ENCODE measurements at regions not wholly inside any gene's neighbourhood (a gene's known extent, or its start where the extent isn't known, plus 50 kb on each side); places are given as distances from the start of the nearest gene placed in this dataset.

GRCh38 chr7:42380401-42380800 is 143.4 kb upstream of the GLI3 start:
- DNase-seq (ENCODE audit: low read depth, low spot score) (no peak), FAIRE-seq (no peak)
- Histone ChIP-seq H3K27ac (ENCODE audit: insufficient read depth, low read depth, low read length) (no peak overlapping the region), H3K9me1 (replicated peaks; ENCODE audit: control insufficient read depth, extremely low read depth, insufficient read depth, low read length) (no peaks in the 10 kb centered on the region), H3K27me3 (ENCODE audit: control insufficient read depth in 2 of 2, insufficient read depth in 2 of 2, low read length in 2 of 2) (peaks cover 2 to 6% of the 10 kb centered on the region in 2 experiments), H3K36me3 (ENCODE audit: control insufficient read depth in 2 of 2, extremely low read depth in 1 of 2, insufficient read depth in 2 of 2, low read length in 2 of 2) (no peaks in the 10 kb centered on the region), H3K4me1 (ENCODE audit: control insufficient read depth, extremely low read depth, insufficient read depth, low read length) (no peaks in the 10 kb centered on the region), H2AFZ (ENCODE audit: low read depth, low read length) (no peak overlapping the region), H3K9ac (replicated peaks; ENCODE audit: extremely low read depth, insufficient read depth, low read length) (no peak overlapping the region), H3K4me3 (replicated peaks in 1 of 3; ENCODE audit: insufficient read depth in 1 of 3, low read depth in 1 of 3, low read length in 3 of 3) (no peak overlapping the region), H3K9me3 (replicated peaks; ENCODE audit: control insufficient read depth, insufficient read depth, low read length) (no peaks in the 10 kb centered on the region), H3K4me2 (ENCODE audit: insufficient read depth, low read length) (no peak overlapping the region), H3K79me2 (ENCODE audit: control insufficient read depth, insufficient read depth, low read length) (no peaks in the 10 kb centered on the region), H4K20me1 (replicated peaks; ENCODE audit: control insufficient read depth, extremely low read depth, insufficient read depth, low read length) (no peaks in the 10 kb centered on the region)
- intact Hi-C loops (cut with micrococcal nuclease) (no loop called here), dilution Hi-C loops (cut with MboI; ENCODE audit: extremely low pct_ligation_motif_present, low sequenced_read_pairs) (no loop called here)
- BruUV-seq (replicated peaks), result no TSS peak
- ChIA-PET CTCF (no interaction called here), POLR2A (no interaction called here)
- TF ChIP-seq JUN (IDR thresholded peaks at IDR 0.05; ENCODE audit: borderline replicate concordance, insufficient read depth, insufficient read length, low read depth), result no peak
- TF ChIP-seq POLR2A (IDR thresholded peaks at IDR 0.05; ENCODE audit: low read depth, low read length), result no peak

- FAIRE-seq, result no peak
- no peaks in the 10 kb centered on the region for H3K79me2 ChIP-seq (ENCODE audit: control insufficient read depth, insufficient read depth, low read length)
- H3K9me3 ChIP-seq (replicated peaks; ENCODE audit: control insufficient read depth, insufficient read depth, low read length), result no peaks in the 10 kb centered on the region
- POLR2A ChIA-PET, result no interaction called here
- no peaks in the 10 kb centered on the region for H3K36me3 ChIP-seq (ENCODE audit: control insufficient read depth in 2 of 2, extremely low read depth in 1 of 2, insufficient read depth in 2 of 2, low read length in 2 of 2)
- H2AFZ ChIP-seq (ENCODE audit: low read depth, low read length), result no peak overlapping the region
- H3K4me2 ChIP-seq (ENCODE audit: insufficient read depth, low read length), result no peak overlapping the region
- CTCF ChIA-PET, result no interaction called here
- H3K27me3 ChIP-seq (ENCODE audit: control insufficient read depth in 2 of 2, insufficient read depth in 2 of 2, low read length in 2 of 2), result peaks cover 0 to 6% of the 10 kb centered on the region in 2 experiments
- DNase-seq (ENCODE audit: low read depth, low spot score), result no peak
- no peak overlapping the region for H3K27ac ChIP-seq (ENCODE audit: insufficient read depth, low read depth, low read length)
- intact Hi-C loops (cut with micrococcal nuclease), result no loop called here
- dilution Hi-C loops (cut with MboI; ENCODE audit: extremely low pct_ligation_motif_present, low sequenced_read_pairs), result no loop called here
- TF ChIP-seq JUN (IDR thresholded peaks at IDR 0.05; ENCODE audit: borderline replicate concordance, insufficient read depth, insufficient read length, low read depth), result no peak
- no peaks in the 10 kb centered on the region for H4K20me1 ChIP-seq (replicated peaks; ENCODE audit: control insufficient read depth, extremely low read depth, insufficient read depth, low read length)
- H3K9me1 ChIP-seq (replicated peaks; ENCODE audit: control insufficient read depth, extremely low read depth, insufficient read depth, low read length), result no peaks in the 10 kb centered on the region
- no peak overlapping the region for H3K4me3 ChIP-seq (replicated peaks in 1 of 3; ENCODE audit: insufficient read depth in 1 of 3, low read depth in 1 of 3, low read length in 3 of 3)
- no peaks in the 10 kb centered on the region for H3K4me1 ChIP-seq (ENCODE audit: control insufficient read depth, extremely low read depth, insufficient read depth, low read length)
- no peak overlapping the region for H3K9ac ChIP-seq (replicated peaks; ENCODE audit: extremely low read depth, insufficient read depth, low read length)
- BruUV-seq (replicated peaks), result no TSS peak
These were observed 141.1 kb upstream of the GLI3 start for GRCh38 chr7:42378149-42378548.
